Neural cell (in vitro differentiated cells): ENCODE measurements at regions not wholly inside any gene's neighbourhood (a gene's known extent, or its start where the extent isn't known, plus 50 kb on each side); places are given as distances from the start of the nearest gene placed in this dataset.

ENCODE experiments used
- H2AFZ ChIP-seq: fragments of 200-600, 300-800 bp; sonication (generic), shearing (Covaris generic); 2 replicates; pipeline ENCODE4 v1.6.0; 2014; ENCODE audit warnings: low read depth, mild to moderate bottlenecking, antibody characterized with exemption, low read length, moderate library complexity
- H3F3A ChIP-seq: fragments of 200-600 bp; shearing (Covaris generic); 2 replicates; pipeline ENCODE4 v1.6.1; 2016; ENCODE audit warnings: mild to moderate bottlenecking, moderate library complexity, mixed read lengths, antibody characterized with exemption, low read length; ENCODE audit not compliant: insufficient read depth, poor library complexity, severe bottlenecking
- H3K27ac ChIP-seq: fragments of 200-600, 300-800 bp; sonication (generic), shearing (Covaris generic); 2 replicates; pipeline ENCODE4 v1.5.1; 2014; ENCODE audit warnings: mild to moderate bottlenecking, low read length, moderate library complexity
- H3K27me3 ChIP-seq: fragments of 300-800, 200-600 bp; sonication (generic), shearing (Covaris generic); 2 replicates; pipeline ENCODE4 v1.6.0; 2014; ENCODE audit warnings: mild to moderate bottlenecking, low read depth, low read length, moderate library complexity; ENCODE audit not compliant: insufficient read depth
- H3K36me3 ChIP-seq: fragments of 300-800, 200-600 bp; sonication (generic), shearing (Covaris generic); 2 replicates; pipeline ENCODE4 v1.5.1; 2014; ENCODE audit warnings: mild to moderate bottlenecking, antibody characterized with exemption, low read length, moderate library complexity; ENCODE audit not compliant: insufficient read depth
- H3K4me2 ChIP-seq: fragments of 300-800, 200-600 bp; sonication (generic), shearing (Covaris generic); 2 replicates; pipeline ENCODE4 v1.6.0; 2014; ENCODE audit warnings: mild to moderate bottlenecking, low read length
- H3K4me3 ChIP-seq: fragments of 300-800, 200-600 bp; sonication (generic), shearing (Covaris generic); 2 replicates; pipeline ENCODE4 v1.5.1; 2014; ENCODE audit warnings: mild to moderate bottlenecking, low read length, moderate library complexity
- H3K79me2 ChIP-seq: fragments of 200-600 bp; shearing (Covaris generic); replicated peaks from 2 replicates; pipeline ENCODE4 v1.6.0; 2014; ENCODE audit warnings: mild to moderate bottlenecking, low read length, moderate library complexity; ENCODE audit not compliant: insufficient read depth
- H3K9ac ChIP-seq: fragments of 300-800, 200-600 bp; sonication (generic), shearing (Covaris generic); 2 replicates; pipeline ENCODE4 v1.6.1; 2016; ENCODE audit warnings: mild to moderate bottlenecking, low read length, mixed read lengths
- H3K9me2 ChIP-seq: fragments of 200-600 bp; shearing (Covaris generic); 2 replicates; pipeline ENCODE4 v1.6.1; 2016; ENCODE audit warnings: mild to moderate bottlenecking, low read length, mixed read lengths; ENCODE audit not compliant: insufficient read depth
- H3K9me3 ChIP-seq: fragments of 200-600, 300-800 bp; sonication (generic), shearing (Covaris generic); 2 replicates; pipeline ENCODE4 v1.6.1; 2016; ENCODE audit warnings: mild to moderate bottlenecking, mixed run types, low read length, moderate library complexity, mixed read lengths
- H4K20me1 ChIP-seq: fragments of 200-600 bp; shearing (Covaris generic); 2 replicates; pipeline ENCODE4 v1.6.1; 2016; ENCODE audit warnings: mild to moderate bottlenecking, mixed run types; ENCODE audit not compliant: insufficient read depth
- CTCF ChIP-seq: fragments of 450-650 bp; IDR thresholded peaks from 2 replicates; pipeline ENCODE4 v1.5.1; 2014; ENCODE audit warnings: antibody characterized with exemption, mild to moderate bottlenecking, moderate library complexity; ENCODE audit not compliant: poor library complexity, severe bottlenecking
- EP300 ChIP-seq: fragments of 450-650 bp; conservative IDR thresholded peaks from 2 replicates; pipeline ENCODE4 v1.6.1; 2014; ENCODE audit warnings: antibody characterized with exemption, mild to moderate bottlenecking, moderate library complexity; ENCODE audit not compliant: poor library complexity, severe bottlenecking
- EZH2 ChIP-seq: fragments of 200-600, 300-800 bp; shearing (Covaris generic), sonication (generic); IDR thresholded peaks from 2 replicates; pipeline ENCODE4 v1.6.1; 2014; ENCODE audit warnings: antibody characterized with exemption, low read length, borderline replicate concordance, mild to moderate bottlenecking; ENCODE audit not compliant: insufficient read depth, poor library complexity, severe bottlenecking
- MXI1 ChIP-seq: fragments of 450-650 bp; conservative IDR thresholded peaks from 2 replicates; pipeline ENCODE4 v1.6.1; 2014; ENCODE audit warnings: antibody characterized with exemption, mild to moderate bottlenecking; ENCODE audit not compliant: poor library complexity, severe bottlenecking
- POLR2AphosphoS5 ChIP-seq: IDR thresholded peaks from 2 replicates; pipeline ENCODE4 v1.6.1; 2012
- RAD21 ChIP-seq: fragments of 450-650 bp; conservative IDR thresholded peaks from 2 replicates; pipeline ENCODE4 v1.6.1; 2014; ENCODE audit warnings: antibody characterized with exemption, mild to moderate bottlenecking, moderate library complexity
- REST ChIP-seq: IDR thresholded peaks from 2 replicates; pipeline ENCODE4 v1.6.1; 2012; ENCODE audit warnings: borderline replicate concordance
- SMC3 ChIP-seq: fragments of 450-650 bp; conservative IDR thresholded peaks from 2 replicates; pipeline ENCODE4 v1.6.1; 2014; ENCODE audit warnings: antibody characterized with exemption, mild to moderate bottlenecking, moderate library complexity; ENCODE audit not compliant: poor library complexity
- TAF1 ChIP-seq: IDR thresholded peaks from 2 replicates; pipeline ENCODE4 v1.6.1; 2012; ENCODE audit warnings: low read depth

GRCh38 chr5:173741087-173741486, 124.6 kb upstream of the BOD1 start:
- no peaks in the 10 kb centered on the region for H3K79me2 ChIP-seq
- no peaks in the 10 kb centered on the region for H3K36me3 ChIP-seq
- H3K27ac ChIP-seq = no peak overlapping the region
- H3K4me3 ChIP-seq = no peak overlapping the region
- H2AFZ ChIP-seq = no peak overlapping the region
- H3K27me3 ChIP-seq = no peaks in the 10 kb centered on the region
- TF ChIP-seq TAF1 (no peak), MXI1 (no peak), CTCF (no peak)
- no peak overlapping the region for H3K9ac ChIP-seq
- no peaks in the 10 kb centered on the region for H3F3A ChIP-seq
- H3K9me3 ChIP-seq = no peaks in the 10 kb centered on the region
- H3K4me2 ChIP-seq = no peak overlapping the region
- no peaks in the 10 kb centered on the region for H4K20me1 ChIP-seq
- no peaks in the 10 kb centered on the region for H3K9me2 ChIP-seq

GRCh38 chr5:173741729-173742431, 125.4 kb upstream of the BOD1 start:
- Histone ChIP-seq H3K27me3 (no peaks in the 10 kb centered on the region), H3K36me3 (no peaks in the 10 kb centered on the region)
- TF ChIP-seq MXI1 (no peak), RAD21 (no peak), SMC3 (no peak), CTCF (no peak), REST (no peak), EZH2 (no peak), EP300 (no peak), POLR2AphosphoS5 (no peak), TAF1 (no peak)

More at GRCh38 chr5:173741729-173742431, 125.4 kb upstream of the BOD1 start:
- no peaks in the 10 kb centered on the region for H3K9me2 ChIP-seq
- H3K4me2 ChIP-seq = no peak overlapping the region
- H3K4me3 ChIP-seq = no peak overlapping the region
- no peak overlapping the region for H2AFZ ChIP-seq
- H3K79me2 ChIP-seq = no peaks in the 10 kb centered on the region
- H3F3A ChIP-seq = no peaks in the 10 kb centered on the region
- no peak overlapping the region for H3K9ac ChIP-seq
- H4K20me1 ChIP-seq = no peaks in the 10 kb centered on the region
- H3K27ac ChIP-seq = no peak overlapping the region
- no peaks in the 10 kb centered on the region for H3K9me3 ChIP-seq
